ENCODE measurements at regions not wholly inside any gene's neighbourhood (a gene's known extent, or its start where the extent isn't known, plus 50 kb on each side); places are given as distances from the start of the nearest gene placed in this dataset.

DNA sequence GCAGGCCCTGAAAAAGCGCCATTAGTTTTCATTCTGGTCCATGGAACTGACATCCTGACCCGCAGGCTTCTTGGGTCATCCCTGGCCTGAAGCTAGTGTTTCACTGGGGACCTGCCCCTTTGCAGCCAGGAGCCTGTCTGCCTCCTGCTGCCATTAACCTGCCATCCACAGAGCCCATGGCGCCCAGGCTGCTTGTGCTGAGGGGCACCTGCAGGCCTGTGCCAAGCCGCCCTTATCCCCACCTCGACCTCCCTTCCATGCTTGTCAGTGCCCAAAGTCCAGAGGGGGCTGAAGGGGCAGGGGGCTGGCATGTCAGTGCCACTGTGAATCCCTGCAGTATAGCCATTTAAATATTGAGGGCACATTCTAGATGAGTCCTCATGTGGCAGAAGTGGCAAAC is 207.6 kb upstream of the USP25 start:
- no peak overlapping the region for H3K27ac ChIP-seq
- H3K4me3 ChIP-seq, result no peak overlapping the region
- TF ChIP-seq, protein P1, sequence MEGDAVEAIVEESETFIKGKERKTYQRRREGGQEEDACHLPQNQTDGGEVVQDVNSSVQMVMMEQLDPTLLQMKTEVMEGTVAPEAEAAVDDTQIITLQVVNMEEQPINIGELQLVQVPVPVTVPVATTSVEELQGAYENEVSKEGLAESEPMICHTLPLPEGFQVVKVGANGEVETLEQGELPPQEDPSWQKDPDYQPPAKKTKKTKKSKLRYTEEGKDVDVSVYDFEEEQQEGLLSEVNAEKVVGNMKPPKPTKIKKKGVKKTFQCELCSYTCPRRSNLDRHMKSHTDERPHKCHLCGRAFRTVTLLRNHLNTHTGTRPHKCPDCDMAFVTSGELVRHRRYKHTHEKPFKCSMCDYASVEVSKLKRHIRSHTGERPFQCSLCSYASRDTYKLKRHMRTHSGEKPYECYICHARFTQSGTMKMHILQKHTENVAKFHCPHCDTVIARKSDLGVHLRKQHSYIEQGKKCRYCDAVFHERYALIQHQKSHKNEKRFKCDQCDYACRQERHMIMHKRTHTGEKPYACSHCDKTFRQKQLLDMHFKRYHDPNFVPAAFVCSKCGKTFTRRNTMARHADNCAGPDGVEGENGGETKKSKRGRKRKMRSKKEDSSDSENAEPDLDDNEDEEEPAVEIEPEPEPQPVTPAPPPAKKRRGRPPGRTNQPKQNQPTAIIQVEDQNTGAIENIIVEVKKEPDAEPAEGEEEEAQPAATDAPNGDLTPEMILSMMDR (IDR thresholded peaks at IDR 0.05), result no peak
- DNase-seq (no peak), ATAC-seq (no peak)
- no peaks in the 10 kb centered on the region for H3K27me3 ChIP-seq
- intact Hi-C loops (cut with DNase I), result no loop called here
- no peaks in the 10 kb centered on the region for H3K9me3 ChIP-seq
- H3K4me1 ChIP-seq, result no peaks in the 10 kb centered on the region
- H3K36me3 ChIP-seq, result no peaks in the 10 kb centered on the region

DNA sequence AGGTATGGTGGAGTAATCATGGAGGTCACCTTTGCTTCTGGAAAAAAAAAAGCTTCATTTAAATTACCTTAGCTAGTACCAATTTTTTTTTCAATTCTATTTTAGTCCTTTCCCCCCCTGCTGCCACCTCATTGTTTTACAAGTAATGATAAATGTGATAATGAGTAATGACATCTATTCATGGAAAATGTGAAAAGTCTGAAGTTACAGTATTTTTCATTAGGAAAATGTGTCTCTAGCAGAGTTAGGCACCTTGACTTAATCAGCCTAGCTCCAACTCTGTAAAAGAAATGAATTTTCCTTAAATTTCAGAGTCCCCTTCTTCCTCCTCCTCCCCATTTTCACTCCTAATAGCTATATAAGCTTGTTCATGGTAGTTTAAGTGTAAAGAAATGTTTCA is 204.9 kb upstream of the USP25 start:
- TF ChIP-seq, protein P1 (IDR thresholded peaks at IDR 0.05), result no peak
- no peak overlapping the region for H3K4me3 ChIP-seq
- H3K36me3 ChIP-seq, result no peaks in the 10 kb centered on the region
- intact Hi-C loops (cut with DNase I), result no loop called here
- H3K27ac ChIP-seq, result no peak overlapping the region
- no peaks in the 10 kb centered on the region for H3K9me3 ChIP-seq
- H3K27me3 ChIP-seq, result no peaks in the 10 kb centered on the region
- H3K4me1 ChIP-seq, result no peaks in the 10 kb centered on the region
- DNase-seq, result no peak
- no peak for ATAC-seq

DNA sequence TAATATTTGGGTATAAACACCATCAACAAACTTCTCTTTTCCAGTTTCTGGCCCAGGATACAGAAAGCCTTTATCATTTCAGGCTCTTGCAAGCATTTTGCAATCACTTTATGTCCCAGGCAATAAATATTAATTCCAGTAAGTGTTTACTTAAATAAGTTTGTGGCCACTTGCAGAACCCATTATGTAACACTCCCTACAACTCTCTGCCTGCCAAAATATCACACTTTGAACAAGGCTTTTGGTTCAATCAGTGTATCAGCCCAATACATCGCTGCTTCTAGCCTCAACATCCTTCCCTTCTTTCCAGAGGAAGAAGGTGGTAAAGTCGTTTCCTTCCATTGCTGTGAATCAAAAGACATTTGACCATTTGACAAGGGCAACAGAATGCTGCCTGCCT is 203.0 kb upstream of the USP25 start:
- no peak overlapping the region for H3K27ac ChIP-seq
- no peak overlapping the region for H3K4me3 ChIP-seq
- peak; percentile 58 for ATAC-seq
- intact Hi-C loops (cut with DNase I), result no loop called here
- no peak for DNase-seq
- no peaks in the 10 kb centered on the region for H3K36me3 ChIP-seq
- no peaks in the 10 kb centered on the region for H3K9me3 ChIP-seq
- H3K27me3 ChIP-seq, result no peaks in the 10 kb centered on the region
- H3K4me1 ChIP-seq, result no peaks in the 10 kb centered on the region
- TF ChIP-seq, protein P1 (IDR thresholded peaks at IDR 0.05), result no peak

DNA sequence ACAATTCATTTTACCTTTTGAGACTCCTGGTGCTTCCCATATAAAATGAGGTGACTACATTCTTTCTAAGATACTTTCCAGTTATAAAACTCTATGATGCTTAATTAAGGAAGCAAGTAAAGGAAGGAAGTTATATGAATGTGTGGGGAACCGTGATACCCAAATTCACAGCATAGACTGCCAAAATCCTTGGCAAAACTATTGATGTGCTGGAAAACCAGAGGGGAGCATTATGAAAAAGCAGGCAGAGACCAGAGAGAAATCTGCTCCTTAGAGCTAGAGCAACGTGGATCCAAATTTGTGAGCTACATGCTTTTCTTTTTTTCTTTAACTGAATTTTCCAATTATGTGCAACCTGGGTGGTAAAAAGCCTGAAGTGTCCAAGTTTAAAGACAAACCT is 201.4 kb upstream of the USP25 start:
- no peak for ATAC-seq
- H3K27ac ChIP-seq, result no peak overlapping the region
- no peaks in the 10 kb centered on the region for H3K27me3 ChIP-seq
- H3K4me3 ChIP-seq, result no peak overlapping the region
- no peaks in the 10 kb centered on the region for H3K9me3 ChIP-seq
- no peaks in the 10 kb centered on the region for H3K4me1 ChIP-seq
- no peak for DNase-seq
- H3K36me3 ChIP-seq, result no peaks in the 10 kb centered on the region
- TF ChIP-seq, protein P1 (IDR thresholded peaks at IDR 0.05), result no peak
- intact Hi-C loops (cut with DNase I), result no loop called here

DNA sequence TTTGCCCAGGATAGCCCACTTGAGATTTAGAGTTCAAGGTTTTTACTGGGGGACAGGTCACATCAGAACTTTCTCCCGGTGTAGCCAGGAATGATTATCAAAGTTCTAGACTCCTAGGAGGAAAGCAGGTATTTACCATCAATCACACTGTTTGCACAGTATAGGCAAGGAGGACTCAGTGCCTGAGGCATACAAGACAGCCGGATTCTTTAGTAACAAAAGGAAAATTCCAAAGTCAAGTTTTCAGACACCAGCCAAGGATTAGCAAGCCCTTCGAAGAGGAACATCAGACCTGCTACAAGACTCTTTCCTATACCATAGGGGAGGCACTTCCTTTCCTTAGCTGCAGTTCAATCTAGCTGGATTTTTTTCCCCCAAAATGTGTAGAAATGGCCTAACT is 197.8 kb upstream of the USP25 start:
- H3K27me3 ChIP-seq, result no peaks in the 10 kb centered on the region
- TF ChIP-seq, protein P1 (IDR thresholded peaks at IDR 0.05), result no peak
- no peaks in the 10 kb centered on the region for H3K36me3 ChIP-seq
- intact Hi-C loops (cut with DNase I), result no loop called here
- H3K4me1 ChIP-seq, result no peaks in the 10 kb centered on the region
- DNase-seq (no peak), ATAC-seq (no peak)
- H3K9me3 ChIP-seq, result no peaks in the 10 kb centered on the region
- no peak overlapping the region for H3K27ac ChIP-seq
- H3K4me3 ChIP-seq, result no peak overlapping the region

DNA sequence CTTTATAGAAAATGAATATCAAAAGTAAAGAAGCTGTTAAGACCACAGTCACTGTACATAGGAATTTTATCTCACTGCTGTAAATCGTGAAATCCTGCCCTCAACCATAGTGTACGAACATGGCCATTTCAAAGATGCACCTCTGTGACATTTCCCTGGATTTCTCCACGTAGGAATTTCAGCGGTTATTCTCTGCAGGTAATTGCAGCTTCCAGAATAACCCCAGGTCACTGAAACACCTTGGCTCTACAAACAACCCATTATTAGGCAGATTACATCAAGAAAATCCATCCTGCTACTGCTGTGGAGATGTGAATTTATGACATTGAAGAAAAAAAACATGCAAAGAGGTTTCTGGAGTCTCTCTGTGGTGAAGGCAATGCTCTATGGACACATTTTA is 196.2 kb upstream of the USP25 start:
- H3K4me3 ChIP-seq, result no peak overlapping the region
- ATAC-seq (no peak), DNase-seq (no peak)
- H3K27ac ChIP-seq, result no peak overlapping the region
- no peaks in the 10 kb centered on the region for H3K27me3 ChIP-seq
- TF ChIP-seq, protein P1 (IDR thresholded peaks at IDR 0.05), result no peak
- no peaks in the 10 kb centered on the region for H3K4me1 ChIP-seq
- no peaks in the 10 kb centered on the region for H3K9me3 ChIP-seq
- H3K36me3 ChIP-seq, result no peaks in the 10 kb centered on the region
- intact Hi-C loops (cut with DNase I), result no loop called here
